ENCODE measurements at regions not wholly inside any gene's neighbourhood (a gene's known extent, or its start where the extent isn't known, plus 50 kb on each side); places are given as distances from the start of the nearest gene placed in this dataset.

DNA sequence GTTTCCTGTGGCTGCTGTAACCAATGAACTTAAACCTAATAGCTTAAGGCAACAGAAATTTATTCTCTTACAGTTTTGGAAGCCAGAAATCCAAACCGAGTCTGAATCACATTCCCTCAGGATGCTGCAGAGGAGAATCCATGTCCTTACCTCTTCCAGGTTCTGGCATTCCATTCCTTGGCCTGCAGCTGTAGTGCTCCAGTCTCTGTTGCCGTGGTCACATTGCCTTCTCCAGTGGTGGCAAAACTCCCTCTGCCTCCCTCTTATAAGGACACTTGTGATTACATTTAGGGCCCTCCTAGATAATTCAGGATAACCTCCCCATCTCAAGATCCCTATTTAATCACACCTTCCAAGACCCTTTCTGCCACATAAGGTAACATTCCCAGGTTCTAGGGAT is 88.7 kb upstream of the SHB start:
- no peak for DNase-seq
- Histone ChIP-seq H3K4me1 (replicated peaks; ENCODE audit: insufficient read depth) (no peaks in the 10 kb centered on the region), H3F3A (ENCODE audit: insufficient read depth, low read depth) (no peaks in the 10 kb centered on the region), H3K4me2 (no peak overlapping the region), H3K27me3 (ENCODE audit: insufficient read depth, low read depth) (no peaks in the 10 kb centered on the region), H2AFZ (no peak overlapping the region), H4K20me1 (ENCODE audit: insufficient read depth) (no peaks in the 10 kb centered on the region), H3K9me3 (ENCODE audit: insufficient read depth, low read depth) (no peaks in the 10 kb centered on the region), H3K9me2 (ENCODE audit: insufficient read depth) (no peaks in the 10 kb centered on the region), H3K27ac (no peak overlapping the region), H3K36me3 (ENCODE audit: low read depth) (no peaks in the 10 kb centered on the region), H3K79me2 (ENCODE audit: low read depth) (no peaks in the 10 kb centered on the region), H3K4me3 (no peak overlapping the region)
- no TSS peak for BruUV-seq (replicated peaks)
- intact Hi-C loops (cut with micrococcal nuclease; ENCODE audit: unreplicated experiment): loop anchor here (5.0 kb wide), 1 partner anchor 140 kb away; no protein-coding TSS in a partner anchor
- ChIA-PET CTCF (interaction anchor here (0.6 kb wide), 1 partner anchor 71 kb away, joined by 7 read pairs; no protein-coding TSS in a partner anchor), POLR2A (ENCODE audit: unreplicated experiment) (no interaction called here)
- TF ChIP-seq, protein P1, sequence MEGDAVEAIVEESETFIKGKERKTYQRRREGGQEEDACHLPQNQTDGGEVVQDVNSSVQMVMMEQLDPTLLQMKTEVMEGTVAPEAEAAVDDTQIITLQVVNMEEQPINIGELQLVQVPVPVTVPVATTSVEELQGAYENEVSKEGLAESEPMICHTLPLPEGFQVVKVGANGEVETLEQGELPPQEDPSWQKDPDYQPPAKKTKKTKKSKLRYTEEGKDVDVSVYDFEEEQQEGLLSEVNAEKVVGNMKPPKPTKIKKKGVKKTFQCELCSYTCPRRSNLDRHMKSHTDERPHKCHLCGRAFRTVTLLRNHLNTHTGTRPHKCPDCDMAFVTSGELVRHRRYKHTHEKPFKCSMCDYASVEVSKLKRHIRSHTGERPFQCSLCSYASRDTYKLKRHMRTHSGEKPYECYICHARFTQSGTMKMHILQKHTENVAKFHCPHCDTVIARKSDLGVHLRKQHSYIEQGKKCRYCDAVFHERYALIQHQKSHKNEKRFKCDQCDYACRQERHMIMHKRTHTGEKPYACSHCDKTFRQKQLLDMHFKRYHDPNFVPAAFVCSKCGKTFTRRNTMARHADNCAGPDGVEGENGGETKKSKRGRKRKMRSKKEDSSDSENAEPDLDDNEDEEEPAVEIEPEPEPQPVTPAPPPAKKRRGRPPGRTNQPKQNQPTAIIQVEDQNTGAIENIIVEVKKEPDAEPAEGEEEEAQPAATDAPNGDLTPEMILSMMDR (conservative IDR thresholded peaks at IDR 0.05): no peak
- TF ChIP-seq EZH2 (IDR thresholded peaks at IDR 0.05; ENCODE audit: low read depth): no peak

DNA sequence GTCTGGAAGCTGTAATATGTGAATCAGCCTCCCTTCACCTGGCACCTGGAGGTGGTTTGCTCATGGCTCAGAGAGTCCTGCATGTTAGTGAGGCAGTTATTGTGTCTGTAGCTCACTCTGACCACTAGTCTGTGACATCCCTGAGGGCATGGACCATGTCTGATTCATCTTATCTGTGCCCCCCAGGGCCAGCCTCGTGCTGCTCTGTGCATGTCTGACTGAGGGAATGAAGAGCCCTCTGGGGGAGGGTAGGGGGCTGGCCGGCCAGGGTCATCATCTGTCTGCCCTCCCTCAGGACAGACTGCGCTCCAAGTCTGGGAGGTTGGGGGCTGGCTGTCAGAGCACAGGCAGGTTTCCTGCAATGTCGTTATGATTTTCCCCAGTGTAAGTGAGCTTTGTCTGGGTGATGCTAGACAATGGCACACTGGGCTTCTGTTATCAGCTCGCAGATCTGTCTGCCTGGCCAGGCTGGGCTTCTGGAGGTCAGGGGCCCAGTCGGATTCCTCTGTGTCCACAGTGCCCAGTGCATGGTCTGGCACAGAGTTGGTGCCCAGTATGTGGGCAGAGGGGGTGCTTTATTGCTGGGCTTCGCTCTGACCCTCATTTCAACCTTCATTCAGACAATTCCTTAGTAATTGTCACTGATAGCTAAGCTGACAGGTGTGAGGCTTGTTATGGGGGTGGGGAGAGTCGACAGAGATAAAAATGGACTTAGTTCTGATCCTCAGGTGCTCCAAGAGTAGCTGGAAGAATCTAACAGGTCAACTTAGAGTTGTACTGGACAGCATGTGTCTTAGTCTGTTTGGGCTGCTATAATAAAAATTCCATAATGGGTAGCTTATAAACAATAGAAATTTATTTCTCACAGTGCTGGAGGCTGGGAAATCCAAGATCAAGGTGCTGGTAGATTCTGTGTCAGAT is 85.7 kb upstream of the SHB start:
- TF ChIP-seq, protein P1 (conservative IDR thresholded peaks at IDR 0.05): no peak
- no peaks in the 10 kb centered on the region for H3K9me2 ChIP-seq (ENCODE audit: insufficient read depth)
- no peak overlapping the region for H3K4me2 ChIP-seq
- H3K36me3 ChIP-seq (ENCODE audit: low read depth): no peaks in the 10 kb centered on the region
- ChIA-PET CTCF (interaction anchor here (0.6 kb wide), 1 partner anchor 115 kb away, joined by 3 read pairs; no protein-coding TSS in a partner anchor), POLR2A (ENCODE audit: unreplicated experiment) (no interaction called here)
- no peak overlapping the region for H2AFZ ChIP-seq
- H3K27me3 ChIP-seq (ENCODE audit: insufficient read depth, low read depth): no peaks in the 10 kb centered on the region
- H3K4me3 ChIP-seq: no peak overlapping the region
- no peak for DNase-seq
- no peak overlapping the region for H3K27ac ChIP-seq
- BruUV-seq (replicated peaks): no TSS peak
- intact Hi-C loops (cut with micrococcal nuclease; ENCODE audit: unreplicated experiment): loop anchor here (5.0 kb wide), 1 partner anchor 137 kb away; no protein-coding TSS in a partner anchor
- no peaks in the 10 kb centered on the region for H3K9me3 ChIP-seq (ENCODE audit: insufficient read depth, low read depth)
- no peaks in the 10 kb centered on the region for H3F3A ChIP-seq (ENCODE audit: insufficient read depth, low read depth)
- H3K79me2 ChIP-seq (ENCODE audit: low read depth): no peaks in the 10 kb centered on the region
- H3K4me1 ChIP-seq (replicated peaks; ENCODE audit: insufficient read depth): no peaks in the 10 kb centered on the region
- no peaks in the 10 kb centered on the region for H4K20me1 ChIP-seq (ENCODE audit: insufficient read depth)

DNA sequence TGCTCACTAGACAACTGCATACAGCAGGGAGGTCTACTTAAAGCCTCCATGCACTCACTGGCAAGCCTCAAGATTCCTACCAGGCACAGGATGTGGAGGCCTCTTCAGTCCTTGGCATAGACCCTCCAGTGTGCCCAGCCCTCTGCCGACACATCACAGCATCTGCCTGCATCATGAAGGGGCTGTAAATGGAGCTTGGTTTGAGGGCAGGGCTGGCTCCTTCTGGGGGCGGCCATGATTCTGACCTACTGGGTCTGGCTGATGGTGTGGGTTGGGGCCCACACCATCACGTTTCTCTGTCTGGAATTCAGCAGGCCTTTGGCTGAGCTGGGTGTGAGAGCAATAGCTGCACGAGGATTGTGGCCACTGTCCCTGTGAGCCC is 84.9 kb upstream of the SHB start:
- Histone ChIP-seq H3K79me2 (ENCODE audit: low read depth) (no peaks in the 10 kb centered on the region), H3K4me2 (no peak overlapping the region), H4K20me1 (ENCODE audit: insufficient read depth) (no peaks in the 10 kb centered on the region), H3K9me3 (ENCODE audit: insufficient read depth, low read depth) (no peaks in the 10 kb centered on the region), H3K9me2 (ENCODE audit: insufficient read depth) (no peaks in the 10 kb centered on the region), H3F3A (ENCODE audit: insufficient read depth, low read depth) (no peaks in the 10 kb centered on the region), H3K36me3 (ENCODE audit: low read depth) (no peaks in the 10 kb centered on the region), H3K4me3 (no peak overlapping the region), H3K27ac (no peak overlapping the region), H3K4me1 (replicated peaks; ENCODE audit: insufficient read depth) (no peaks in the 10 kb centered on the region), H3K27me3 (ENCODE audit: insufficient read depth, low read depth) (no peaks in the 10 kb centered on the region), H2AFZ (no peak overlapping the region)
- intact Hi-C loops (cut with micrococcal nuclease; ENCODE audit: unreplicated experiment): no loop called here
- BruUV-seq (replicated peaks): no TSS peak
- no peak for TF ChIP-seq EZH2 (IDR thresholded peaks at IDR 0.05; ENCODE audit: low read depth)
- TF ChIP-seq, protein P1 (conservative IDR thresholded peaks at IDR 0.05): no peak
- CTCF ChIA-PET: no interaction called here
- DNase-seq: no peak
- POLR2A ChIA-PET (ENCODE audit: unreplicated experiment): no interaction called here
